ENCODE measurements at regions not wholly inside any gene's neighbourhood (a gene's known extent, or its start where the extent isn't known, plus 50 kb on each side); places are given as distances from the start of the nearest gene placed in this dataset.

DNA sequence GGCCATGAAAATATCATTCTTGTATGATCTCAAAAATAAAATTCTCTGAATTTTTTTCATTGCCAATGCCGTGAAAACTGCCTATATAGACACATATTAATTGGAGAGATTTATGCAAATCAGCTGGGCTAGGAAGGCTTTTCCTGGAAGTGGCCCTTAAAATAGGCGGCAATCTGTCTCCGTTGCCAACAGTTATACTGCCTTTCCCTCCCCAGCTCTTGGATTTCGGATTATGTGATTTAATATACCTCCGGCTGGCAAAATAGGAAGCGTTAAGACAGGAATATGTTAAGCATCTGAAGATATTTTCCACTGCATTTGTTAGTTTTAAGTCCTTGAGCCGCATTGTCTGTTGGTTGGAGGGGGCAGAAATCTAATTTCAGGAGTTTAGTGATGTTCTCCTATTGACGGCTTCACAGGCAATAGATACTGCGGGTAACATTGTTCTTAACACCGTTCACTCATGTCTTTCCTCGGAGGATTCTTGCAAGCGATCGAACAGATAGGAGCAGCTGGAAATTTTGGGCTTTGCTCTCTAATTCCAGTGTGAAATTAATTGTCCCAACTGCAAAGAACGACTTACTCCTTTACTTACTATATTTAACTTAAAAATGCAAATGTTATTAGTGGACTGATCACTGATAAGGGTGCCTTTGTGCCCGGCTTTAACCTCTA is 113.3 kb downstream of the LINC00237 start:
- H4K20me1 ChIP-seq (ENCODE audit: insufficient read depth) = no peaks in the 10 kb centered on the region
- H3K4me2 ChIP-seq (ENCODE audit: low read length) = peak overlapping the region; percentile 12

DNA sequence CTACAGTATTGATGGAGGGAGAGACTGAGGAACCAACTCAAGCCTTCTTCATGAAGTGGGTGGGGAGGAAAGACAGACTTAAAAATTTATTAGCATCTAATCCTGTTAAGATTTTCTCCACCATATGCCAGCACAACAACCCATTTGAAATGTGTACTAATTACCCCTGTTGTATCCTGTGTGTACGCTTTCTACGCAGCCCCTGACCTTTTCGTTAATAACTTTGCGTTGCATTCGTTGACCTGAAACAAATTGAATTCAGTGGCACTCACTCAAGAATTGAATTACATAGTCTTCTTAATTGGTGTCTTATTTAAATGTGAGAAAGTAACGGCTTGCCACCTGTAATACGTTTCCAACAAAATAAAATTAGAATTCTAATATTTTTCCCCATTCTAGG is 113.9 kb downstream of the LINC00237 start:
- H2AFZ ChIP-seq (ENCODE audit: low read depth, low read length) = no peak overlapping the region
- TF ChIP-seq, protein P1, sequence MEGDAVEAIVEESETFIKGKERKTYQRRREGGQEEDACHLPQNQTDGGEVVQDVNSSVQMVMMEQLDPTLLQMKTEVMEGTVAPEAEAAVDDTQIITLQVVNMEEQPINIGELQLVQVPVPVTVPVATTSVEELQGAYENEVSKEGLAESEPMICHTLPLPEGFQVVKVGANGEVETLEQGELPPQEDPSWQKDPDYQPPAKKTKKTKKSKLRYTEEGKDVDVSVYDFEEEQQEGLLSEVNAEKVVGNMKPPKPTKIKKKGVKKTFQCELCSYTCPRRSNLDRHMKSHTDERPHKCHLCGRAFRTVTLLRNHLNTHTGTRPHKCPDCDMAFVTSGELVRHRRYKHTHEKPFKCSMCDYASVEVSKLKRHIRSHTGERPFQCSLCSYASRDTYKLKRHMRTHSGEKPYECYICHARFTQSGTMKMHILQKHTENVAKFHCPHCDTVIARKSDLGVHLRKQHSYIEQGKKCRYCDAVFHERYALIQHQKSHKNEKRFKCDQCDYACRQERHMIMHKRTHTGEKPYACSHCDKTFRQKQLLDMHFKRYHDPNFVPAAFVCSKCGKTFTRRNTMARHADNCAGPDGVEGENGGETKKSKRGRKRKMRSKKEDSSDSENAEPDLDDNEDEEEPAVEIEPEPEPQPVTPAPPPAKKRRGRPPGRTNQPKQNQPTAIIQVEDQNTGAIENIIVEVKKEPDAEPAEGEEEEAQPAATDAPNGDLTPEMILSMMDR (IDR thresholded peaks at IDR 0.05; ENCODE audit: poor library complexity, severe bottlenecking) = no peak
- TF ChIP-seq RAD21 (conservative IDR thresholded peaks at IDR 0.05) (no peak), EP300 (conservative IDR thresholded peaks at IDR 0.05; ENCODE audit: poor library complexity, severe bottlenecking) (no peak), POLR2AphosphoS5 (IDR thresholded peaks at IDR 0.05) (no peak), TAF1 (IDR thresholded peaks at IDR 0.05; ENCODE audit: low read depth) (no peak), EZH2 (IDR thresholded peaks at IDR 0.05; ENCODE audit: borderline replicate concordance, insufficient read depth, low read length, poor library complexity, severe bottlenecking) (no peak), SMC3 (conservative IDR thresholded peaks at IDR 0.05; ENCODE audit: poor library complexity) (no peak), MXI1 (conservative IDR thresholded peaks at IDR 0.05; ENCODE audit: poor library complexity, severe bottlenecking) (no peak)
- TF ChIP-seq, protein P2, sequence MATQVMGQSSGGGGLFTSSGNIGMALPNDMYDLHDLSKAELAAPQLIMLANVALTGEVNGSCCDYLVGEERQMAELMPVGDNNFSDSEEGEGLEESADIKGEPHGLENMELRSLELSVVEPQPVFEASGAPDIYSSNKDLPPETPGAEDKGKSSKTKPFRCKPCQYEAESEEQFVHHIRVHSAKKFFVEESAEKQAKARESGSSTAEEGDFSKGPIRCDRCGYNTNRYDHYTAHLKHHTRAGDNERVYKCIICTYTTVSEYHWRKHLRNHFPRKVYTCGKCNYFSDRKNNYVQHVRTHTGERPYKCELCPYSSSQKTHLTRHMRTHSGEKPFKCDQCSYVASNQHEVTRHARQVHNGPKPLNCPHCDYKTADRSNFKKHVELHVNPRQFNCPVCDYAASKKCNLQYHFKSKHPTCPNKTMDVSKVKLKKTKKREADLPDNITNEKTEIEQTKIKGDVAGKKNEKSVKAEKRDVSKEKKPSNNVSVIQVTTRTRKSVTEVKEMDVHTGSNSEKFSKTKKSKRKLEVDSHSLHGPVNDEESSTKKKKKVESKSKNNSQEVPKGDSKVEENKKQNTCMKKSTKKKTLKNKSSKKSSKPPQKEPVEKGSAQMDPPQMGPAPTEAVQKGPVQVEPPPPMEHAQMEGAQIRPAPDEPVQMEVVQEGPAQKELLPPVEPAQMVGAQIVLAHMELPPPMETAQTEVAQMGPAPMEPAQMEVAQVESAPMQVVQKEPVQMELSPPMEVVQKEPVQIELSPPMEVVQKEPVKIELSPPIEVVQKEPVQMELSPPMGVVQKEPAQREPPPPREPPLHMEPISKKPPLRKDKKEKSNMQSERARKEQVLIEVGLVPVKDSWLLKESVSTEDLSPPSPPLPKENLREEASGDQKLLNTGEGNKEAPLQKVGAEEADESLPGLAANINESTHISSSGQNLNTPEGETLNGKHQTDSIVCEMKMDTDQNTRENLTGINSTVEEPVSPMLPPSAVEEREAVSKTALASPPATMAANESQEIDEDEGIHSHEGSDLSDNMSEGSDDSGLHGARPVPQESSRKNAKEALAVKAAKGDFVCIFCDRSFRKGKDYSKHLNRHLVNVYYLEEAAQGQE (IDR thresholded peaks at IDR 0.05; ENCODE audit: borderline replicate concordance) = no peak

More for the DNA sequence above, 113.3 kb downstream of the LINC00237 start:
- Histone ChIP-seq H3K9me2 (ENCODE audit: insufficient read depth, low read length) (no peaks in the 10 kb centered on the region), H2AFZ (ENCODE audit: low read depth, low read length) (no peak overlapping the region), H3K4me3 (ENCODE audit: low read length) (peak overlapping the region; percentile 45), H3K27me3 (ENCODE audit: insufficient read depth, low read depth, low read length) (no peaks in the 10 kb centered on the region), H3K36me3 (ENCODE audit: insufficient read depth, low read length) (no peaks in the 10 kb centered on the region), H3K9ac (ENCODE audit: low read length) (no peak overlapping the region), H3K79me2 (replicated peaks; ENCODE audit: insufficient read depth, low read length) (no peaks in the 10 kb centered on the region), H3K27ac (ENCODE audit: low read length) (peak overlapping the region; percentile 34), H3K9me3 (ENCODE audit: low read length) (no peaks in the 10 kb centered on the region), H3F3A (ENCODE audit: insufficient read depth, low read length, poor library complexity, severe bottlenecking) (no peaks in the 10 kb centered on the region)
- TF ChIP-seq SMC3 (conservative IDR thresholded peaks at IDR 0.05; ENCODE audit: poor library complexity) = no peak
- TF ChIP-seq MXI1 (conservative IDR thresholded peaks at IDR 0.05; ENCODE audit: poor library complexity, severe bottlenecking) = no peak
- TF ChIP-seq POLR2AphosphoS5 (IDR thresholded peaks at IDR 0.05) = no peak
- TF ChIP-seq EZH2 (IDR thresholded peaks at IDR 0.05; ENCODE audit: borderline replicate concordance, insufficient read depth, low read length, poor library complexity, severe bottlenecking) = no peak
- no peak for TF ChIP-seq RAD21 (conservative IDR thresholded peaks at IDR 0.05)
- no peak for TF ChIP-seq EP300 (conservative IDR thresholded peaks at IDR 0.05; ENCODE audit: poor library complexity, severe bottlenecking)
- TF ChIP-seq, protein P1 (IDR thresholded peaks at IDR 0.05; ENCODE audit: poor library complexity, severe bottlenecking) = no peak
- TF ChIP-seq, protein P2 (IDR thresholded peaks at IDR 0.05; ENCODE audit: borderline replicate concordance) = no peak
- no peak for TF ChIP-seq TAF1 (IDR thresholded peaks at IDR 0.05; ENCODE audit: low read depth)

More for the DNA sequence above, 113.9 kb downstream of the LINC00237 start:
- H3K79me2 ChIP-seq (replicated peaks; ENCODE audit: insufficient read depth, low read length) = no peaks in the 10 kb centered on the region
- H3K4me3 ChIP-seq (ENCODE audit: low read length) = no peak overlapping the region
- H3K9me2 ChIP-seq (ENCODE audit: insufficient read depth, low read length) = no peaks in the 10 kb centered on the region
- H3K27me3 ChIP-seq (ENCODE audit: insufficient read depth, low read depth, low read length) = no peaks in the 10 kb centered on the region
- H3K4me2 ChIP-seq (ENCODE audit: low read length) = no peak overlapping the region
- no peaks in the 10 kb centered on the region for H3F3A ChIP-seq (ENCODE audit: insufficient read depth, low read length, poor library complexity, severe bottlenecking)
- no peaks in the 10 kb centered on the region for H4K20me1 ChIP-seq (ENCODE audit: insufficient read depth)
- no peaks in the 10 kb centered on the region for H3K36me3 ChIP-seq (ENCODE audit: insufficient read depth, low read length)
- H3K9me3 ChIP-seq (ENCODE audit: low read length) = no peaks in the 10 kb centered on the region
- H3K27ac ChIP-seq (ENCODE audit: low read length) = no peak overlapping the region
- no peak overlapping the region for H3K9ac ChIP-seq (ENCODE audit: low read length)
